ENCODE measurements at regions not wholly inside any gene's neighbourhood (a gene's known extent, or its start where the extent isn't known, plus 50 kb on each side); places are given as distances from the start of the nearest gene placed in this dataset.

DNA sequence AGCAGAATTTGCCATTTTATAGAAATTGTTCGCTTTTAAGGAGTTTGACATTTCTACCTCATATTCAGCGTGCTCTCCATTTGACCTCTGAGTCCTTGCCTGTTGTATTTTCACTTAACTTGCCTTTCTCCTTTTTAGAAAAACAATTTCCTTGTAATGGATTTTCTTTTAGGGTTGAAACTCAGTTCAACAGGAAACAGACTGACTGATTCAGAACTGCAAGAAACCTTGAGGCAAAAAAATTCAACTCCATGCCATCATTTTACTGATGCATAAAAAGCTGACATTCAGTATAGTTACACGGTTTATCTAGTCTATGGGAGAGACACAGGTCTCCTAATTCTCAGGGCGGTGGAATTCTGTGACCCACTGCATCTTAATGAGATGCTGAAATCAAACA lies 59.8 kb downstream of the MRPS30 start:
- Histone ChIP-seq H3K36me3 (ENCODE audit: control insufficient read depth, insufficient read depth, low read length) (no peaks in the 10 kb centered on the region), H3K27me3 (ENCODE audit: control insufficient read depth, insufficient read depth, low read length) (no peaks in the 10 kb centered on the region), H3K4me3 (ENCODE audit: low read depth, low read length) (no peak overlapping the region)
- TF ChIP-seq, protein P1, sequence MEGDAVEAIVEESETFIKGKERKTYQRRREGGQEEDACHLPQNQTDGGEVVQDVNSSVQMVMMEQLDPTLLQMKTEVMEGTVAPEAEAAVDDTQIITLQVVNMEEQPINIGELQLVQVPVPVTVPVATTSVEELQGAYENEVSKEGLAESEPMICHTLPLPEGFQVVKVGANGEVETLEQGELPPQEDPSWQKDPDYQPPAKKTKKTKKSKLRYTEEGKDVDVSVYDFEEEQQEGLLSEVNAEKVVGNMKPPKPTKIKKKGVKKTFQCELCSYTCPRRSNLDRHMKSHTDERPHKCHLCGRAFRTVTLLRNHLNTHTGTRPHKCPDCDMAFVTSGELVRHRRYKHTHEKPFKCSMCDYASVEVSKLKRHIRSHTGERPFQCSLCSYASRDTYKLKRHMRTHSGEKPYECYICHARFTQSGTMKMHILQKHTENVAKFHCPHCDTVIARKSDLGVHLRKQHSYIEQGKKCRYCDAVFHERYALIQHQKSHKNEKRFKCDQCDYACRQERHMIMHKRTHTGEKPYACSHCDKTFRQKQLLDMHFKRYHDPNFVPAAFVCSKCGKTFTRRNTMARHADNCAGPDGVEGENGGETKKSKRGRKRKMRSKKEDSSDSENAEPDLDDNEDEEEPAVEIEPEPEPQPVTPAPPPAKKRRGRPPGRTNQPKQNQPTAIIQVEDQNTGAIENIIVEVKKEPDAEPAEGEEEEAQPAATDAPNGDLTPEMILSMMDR (IDR thresholded peaks at IDR 0.05; ENCODE audit: insufficient read depth, low read length, severe bottlenecking): no peak
- FAIRE-seq (no peak), DNase-seq (ENCODE audit: low read depth) (peak; percentile 3)

DNA sequence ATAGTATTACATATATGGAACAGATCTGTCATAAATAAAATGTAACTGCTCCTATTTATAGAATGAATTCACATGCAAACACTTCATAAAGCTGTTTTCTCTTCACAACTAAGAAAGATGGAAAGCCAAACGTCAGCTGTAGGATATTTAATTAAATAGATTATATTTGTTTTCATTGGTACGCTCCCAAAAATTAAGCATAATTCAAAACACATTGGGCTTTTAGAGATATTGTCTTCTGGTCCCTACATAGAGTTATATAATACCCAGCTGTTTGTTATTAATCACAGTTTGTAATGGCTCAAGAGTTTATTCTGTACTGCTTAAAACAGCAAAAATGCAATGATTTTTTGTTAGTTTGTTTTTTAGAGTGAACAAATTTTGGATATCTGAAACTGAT lies 61.2 kb downstream of the MRPS30 start:
- no peak for DNase-seq (ENCODE audit: low read depth)
- no peaks in the 10 kb centered on the region for H3K36me3 ChIP-seq (ENCODE audit: control insufficient read depth, insufficient read depth, low read length)
- TF ChIP-seq, protein P1 (IDR thresholded peaks at IDR 0.05; ENCODE audit: insufficient read depth, low read length, severe bottlenecking): no peak
- H3K4me3 ChIP-seq (ENCODE audit: low read depth, low read length): no peak overlapping the region
- no peak for FAIRE-seq
- no peaks in the 10 kb centered on the region for H3K27me3 ChIP-seq (ENCODE audit: control insufficient read depth, insufficient read depth, low read length)

DNA sequence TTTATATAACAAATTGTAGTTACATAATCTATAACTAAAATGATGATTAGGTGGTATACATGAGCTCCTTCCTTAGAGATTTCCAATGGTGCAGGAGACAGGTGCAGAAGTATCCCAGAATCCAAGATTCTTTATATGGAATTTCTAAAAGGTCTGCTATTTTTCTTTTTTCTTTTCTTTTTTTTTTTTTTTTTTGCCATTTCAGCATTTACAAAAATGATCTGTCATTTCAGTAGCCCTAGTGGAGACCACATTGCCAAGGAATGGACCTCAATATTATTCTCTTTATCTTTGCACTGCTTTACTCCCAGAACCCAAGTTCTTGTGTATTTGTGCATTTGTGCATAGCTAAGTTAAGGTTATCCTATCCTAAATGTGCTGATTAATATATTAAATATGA lies 61.7 kb downstream of the MRPS30 start:
- Histone ChIP-seq H3K4me3 (ENCODE audit: low read depth, low read length) (no peak overlapping the region), H3K27me3 (ENCODE audit: control insufficient read depth, insufficient read depth, low read length) (no peaks in the 10 kb centered on the region), H3K36me3 (ENCODE audit: control insufficient read depth, insufficient read depth, low read length) (no peaks in the 10 kb centered on the region)
- TF ChIP-seq, protein P1 (IDR thresholded peaks at IDR 0.05; ENCODE audit: insufficient read depth, low read length, severe bottlenecking): no peak
- no peak for FAIRE-seq
- DNase-seq (ENCODE audit: low read depth): no peak

DNA sequence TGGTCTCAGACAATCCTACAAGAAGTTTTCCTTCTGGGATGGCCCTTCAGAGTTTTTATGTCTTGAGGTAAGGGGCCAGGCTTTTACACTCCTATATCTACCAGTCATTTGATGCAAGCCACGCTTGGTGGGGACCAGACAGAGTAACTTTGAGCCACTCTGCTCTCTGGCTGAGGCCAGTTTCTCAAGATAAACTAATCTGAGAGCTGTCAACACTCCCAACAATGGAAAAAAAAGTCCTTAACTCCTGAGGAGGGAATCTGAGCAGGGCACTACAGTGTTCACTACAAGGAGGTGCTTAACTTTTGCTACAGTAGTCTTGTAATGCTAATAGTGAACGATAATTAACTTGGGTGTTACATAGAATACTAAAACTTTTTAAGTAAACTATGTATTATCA lies 62.7 kb downstream of the MRPS30 start:
- H3K4me3 ChIP-seq (ENCODE audit: low read depth, low read length): no peak overlapping the region
- DNase-seq (ENCODE audit: low read depth): no peak
- TF ChIP-seq, protein P1 (IDR thresholded peaks at IDR 0.05; ENCODE audit: insufficient read depth, low read length, severe bottlenecking): no peak
- no peak for FAIRE-seq
- H3K27me3 ChIP-seq (ENCODE audit: control insufficient read depth, insufficient read depth, low read length): no peaks in the 10 kb centered on the region
- no peaks in the 10 kb centered on the region for H3K36me3 ChIP-seq (ENCODE audit: control insufficient read depth, insufficient read depth, low read length)

DNA sequence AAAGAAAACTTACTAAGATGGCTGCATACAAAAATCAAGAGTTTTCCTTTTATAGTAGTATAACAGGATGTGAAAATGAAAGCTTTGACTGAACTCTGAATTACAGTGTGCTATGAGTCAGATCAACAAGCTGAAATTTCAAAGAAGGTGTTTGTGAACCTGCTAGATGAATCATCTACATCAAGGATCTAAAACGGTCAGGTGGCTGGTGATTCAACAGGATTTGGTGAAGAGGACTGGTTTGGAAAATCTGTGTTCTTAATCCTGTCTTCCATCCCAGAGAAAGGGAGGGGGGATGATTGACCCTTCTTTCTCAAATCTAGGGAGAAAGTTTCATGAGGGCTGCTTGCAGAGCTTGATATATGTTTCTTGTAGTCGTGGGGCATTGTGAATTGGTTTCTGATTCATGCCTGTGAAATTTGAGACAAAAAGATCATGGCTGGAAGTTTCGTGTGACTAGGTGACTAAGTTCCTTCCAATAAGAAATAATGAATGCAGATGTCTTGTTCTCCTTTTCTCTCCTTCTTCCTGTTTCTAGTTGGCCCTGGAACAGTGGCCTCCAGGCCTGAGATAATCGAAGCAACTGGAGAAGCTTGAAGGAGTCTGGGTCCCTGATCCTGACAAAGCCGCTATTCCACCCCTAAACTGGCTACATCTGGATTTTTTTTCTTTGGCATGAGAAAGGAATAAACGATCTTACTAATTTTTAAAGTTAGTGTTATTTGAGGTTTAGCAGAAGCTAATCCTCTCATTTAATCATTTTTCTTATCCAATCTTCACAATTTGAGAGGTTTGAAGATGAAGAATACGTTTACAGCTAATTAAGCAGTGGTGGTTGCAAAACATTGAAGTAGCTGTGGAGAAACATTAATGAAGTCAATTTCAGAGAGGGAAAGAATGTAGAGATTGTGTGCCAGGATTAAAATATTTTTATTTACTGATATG lies 67.2 kb downstream of the MRPS30 start:
- no peaks in the 10 kb centered on the region for H3K27me3 ChIP-seq (ENCODE audit: control insufficient read depth, insufficient read depth, low read length)
- TF ChIP-seq, protein P1 (IDR thresholded peaks at IDR 0.05; ENCODE audit: insufficient read depth, low read length, severe bottlenecking): no peak
- no peaks in the 10 kb centered on the region for H3K36me3 ChIP-seq (ENCODE audit: control insufficient read depth, insufficient read depth, low read length)
- H3K4me3 ChIP-seq (ENCODE audit: low read depth, low read length): no peak overlapping the region
- DNase-seq (ENCODE audit: low read depth): peak; percentile 97
- FAIRE-seq: peak; percentile 52

Data from bronchial epithelial cell (primary cell).